ENCODE measurements at regions not wholly inside any gene's neighbourhood (a gene's known extent, or its start where the extent isn't known, plus 50 kb on each side); places are given as distances from the start of the nearest gene placed in this dataset.

DNA sequence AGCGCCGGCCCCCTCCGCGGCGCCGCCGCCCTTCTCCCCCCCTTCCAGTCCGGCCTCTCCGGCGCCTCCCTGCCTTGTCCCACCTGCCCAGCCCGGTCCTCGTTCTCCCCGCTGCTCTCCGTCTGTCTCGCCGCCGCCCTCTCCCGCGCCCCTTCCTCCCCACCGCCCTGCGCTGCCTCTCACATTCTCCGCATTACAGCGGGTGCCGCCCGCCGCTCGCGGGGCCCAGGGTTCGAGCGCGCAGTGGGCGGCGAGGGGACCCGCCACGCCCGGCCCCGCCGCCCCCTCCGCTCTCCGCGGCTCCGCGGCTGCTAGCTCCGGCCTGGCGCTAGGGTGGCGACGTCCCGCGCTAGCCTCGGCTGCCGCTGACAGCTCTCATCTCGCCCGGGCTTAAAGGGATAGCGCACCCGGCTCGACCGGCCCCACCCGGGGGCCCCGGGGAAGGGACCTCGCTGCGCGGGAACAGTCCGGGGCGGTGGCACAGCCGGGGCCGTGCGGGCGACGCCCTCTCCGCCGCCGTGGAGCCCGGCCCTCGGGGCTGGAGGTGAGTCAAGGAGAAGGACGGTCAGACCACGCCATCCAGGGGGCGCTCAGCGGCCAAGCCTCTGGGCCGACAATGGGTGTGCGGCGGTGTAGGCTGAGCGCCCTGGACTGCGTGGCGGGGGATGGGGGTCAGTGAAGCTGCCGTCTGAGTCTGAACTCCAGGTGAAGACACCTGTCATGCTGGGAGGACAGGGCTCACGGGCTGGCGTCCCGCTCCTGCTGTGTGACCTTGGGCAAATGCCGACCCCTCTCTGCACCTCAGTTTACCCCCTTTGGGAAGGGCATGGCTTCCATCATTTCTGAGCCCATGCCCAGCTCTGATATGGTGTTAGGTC, 187.4 kb upstream of the LINGO1 start:
- peak; percentile 52 for DNase-seq (ENCODE audit: low spot score)

GRCh38 chr15:77819048-77819850, 186.5 kb upstream of the LINGO1 start:
- peak; percentile 44 for DNase-seq (ENCODE audit: low spot score)

- DNase-seq (ENCODE audit: low spot score): no peak
Observed at GRCh38 chr15:77818484-77819047, 185.9 kb upstream of the LINGO1 start.

DNA sequence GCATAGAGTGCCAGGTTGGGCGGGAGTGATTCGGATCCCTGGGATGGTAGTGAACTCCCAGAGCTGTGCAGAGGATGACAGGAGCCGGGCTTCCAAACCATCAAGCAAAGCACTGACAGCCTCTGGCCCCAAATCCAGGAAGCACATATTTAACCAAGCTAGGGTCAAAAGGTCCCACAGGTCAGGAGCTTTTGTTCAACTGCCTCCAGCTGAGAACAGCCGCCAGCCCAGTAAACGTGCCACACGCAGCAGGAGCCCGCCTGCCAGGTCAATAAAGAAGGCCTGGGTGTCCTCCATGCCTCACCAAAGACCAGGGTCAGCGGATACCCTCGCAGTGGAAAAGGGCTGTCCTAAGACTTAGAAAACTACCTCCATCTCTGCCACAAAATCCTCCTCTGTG, 184.7 kb upstream of the LINGO1 start:
- no peak for DNase-seq (ENCODE audit: low spot score)

DNA sequence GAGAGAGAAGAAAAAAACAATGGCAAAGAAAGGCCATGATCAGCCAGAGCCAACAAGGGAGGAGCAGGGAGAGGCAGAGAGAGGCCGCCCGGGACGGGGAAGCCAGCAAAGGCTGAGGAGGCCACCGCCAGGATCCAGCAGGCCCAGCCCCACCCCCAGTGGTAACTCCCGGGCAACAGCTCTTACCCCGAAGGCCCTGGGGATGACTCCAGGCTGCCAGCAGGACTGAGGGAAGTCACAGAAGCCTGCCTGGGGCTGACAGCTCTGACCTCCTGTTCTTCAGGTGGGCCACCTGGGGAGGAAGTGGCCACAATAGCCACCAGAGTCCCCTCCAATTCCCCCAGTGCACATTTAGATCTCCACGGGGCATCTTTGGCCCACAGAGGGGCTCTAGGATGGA, 184.3 kb upstream of the LINGO1 start:
- DNase-seq (ENCODE audit: low spot score): no peak

DNA sequence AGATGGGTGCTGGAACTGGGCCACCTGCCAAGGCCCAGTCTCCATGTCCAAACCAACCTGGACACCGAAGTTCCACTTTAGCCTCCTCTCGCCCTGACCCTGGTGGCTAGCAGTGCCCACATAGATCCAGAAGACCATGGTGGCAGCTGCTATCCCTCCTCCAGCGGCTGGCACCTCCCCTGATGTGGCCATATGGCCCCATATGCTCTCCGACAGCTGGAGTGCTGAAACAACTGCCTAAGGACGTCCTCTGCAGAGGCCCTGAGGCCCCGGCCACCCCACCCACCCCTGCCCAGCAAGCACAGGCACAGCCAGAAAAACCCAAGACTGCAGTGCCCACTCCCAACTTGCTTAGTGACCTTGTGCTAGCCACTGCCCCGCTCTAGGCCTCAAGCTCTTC, 182.3 kb upstream of the LINGO1 start:
- no peak for DNase-seq (ENCODE audit: low spot score)

- no peak for DNase-seq (ENCODE audit: low spot score)
Observed at GRCh38 chr15:77812664-77813063, 180.0 kb upstream of the LINGO1 start.

- no peak for DNase-seq (ENCODE audit: low spot score)
Observed at GRCh38 chr15:77811270-77811669, 178.6 kb upstream of the LINGO1 start.

DNA sequence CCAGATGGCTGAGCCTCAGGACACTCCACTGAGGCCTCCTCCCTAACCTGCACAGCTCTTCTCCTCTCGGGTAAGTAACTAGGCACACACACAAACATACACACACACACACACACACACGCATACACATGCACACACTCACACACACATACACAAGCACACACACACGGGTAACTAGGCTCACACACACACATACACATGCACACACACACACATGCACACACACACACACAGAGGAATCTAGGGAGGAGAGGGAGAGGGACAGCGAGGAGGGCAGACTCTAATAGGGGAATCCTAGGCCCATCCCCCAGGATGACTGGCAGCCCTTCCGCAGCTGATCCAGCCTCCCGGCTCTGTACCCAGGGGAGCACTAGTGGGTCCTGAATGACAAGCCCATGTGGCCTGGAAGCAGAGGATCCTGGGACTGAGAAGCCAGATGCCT, 177.4 kb upstream of the LINGO1 start:
- DNase-seq (ENCODE audit: low spot score): no peak

DNA sequence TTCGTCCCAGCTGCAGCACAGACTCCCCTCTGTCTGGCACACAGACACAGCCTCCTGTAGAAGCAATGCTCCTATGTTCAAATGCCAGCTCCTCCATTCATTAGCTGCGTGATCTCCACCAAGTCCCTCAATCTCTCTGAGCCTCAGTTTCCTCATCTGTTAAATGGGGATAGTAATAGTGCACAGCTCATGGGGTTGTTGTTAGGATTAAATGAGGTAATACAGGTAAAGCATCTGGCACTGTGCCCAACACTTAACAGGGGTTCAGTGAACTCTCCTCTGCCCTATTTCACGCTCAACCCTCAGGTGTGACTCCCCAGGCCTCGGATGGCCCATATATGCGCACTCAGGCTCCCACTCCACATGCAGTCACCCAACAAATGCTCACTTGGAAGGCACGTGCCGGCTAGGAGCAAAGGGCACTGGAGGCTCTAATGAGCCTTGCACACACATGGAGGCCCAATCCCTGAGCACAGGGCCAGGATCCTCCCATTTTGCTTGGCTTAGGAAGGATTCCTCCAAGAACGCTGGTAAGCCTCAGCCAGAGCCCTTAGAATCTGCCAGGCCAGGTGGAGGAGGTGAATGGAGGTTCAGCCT, 176.0 kb upstream of the LINGO1 start:
- no peak for DNase-seq (ENCODE audit: low spot score)

DNA sequence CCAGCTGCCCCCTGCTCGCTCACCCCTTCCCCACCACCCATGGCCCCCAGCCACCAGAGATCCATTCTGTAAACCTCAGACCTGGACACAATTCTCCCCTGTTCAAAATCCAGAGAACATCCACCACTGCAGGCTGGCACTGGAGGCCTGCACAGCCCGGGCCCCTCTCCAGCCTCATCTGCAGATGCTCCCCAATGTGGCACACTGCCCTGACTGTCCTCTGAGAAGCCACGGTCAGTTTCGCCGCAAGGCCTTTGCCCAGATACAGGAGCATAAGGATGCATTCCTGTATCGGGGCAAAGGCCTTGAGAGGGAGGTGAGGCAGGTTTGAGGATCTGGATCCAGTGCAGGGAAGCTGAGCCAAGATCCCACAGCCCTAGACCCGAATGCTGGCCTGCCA, 175.4 kb upstream of the LINGO1 start:
- DNase-seq (ENCODE audit: low spot score): no peak

GRCh38 chr15:77807611-77808010, 174.9 kb upstream of the LINGO1 start:
- DNase-seq (ENCODE audit: low spot score): no peak

GRCh38 chr15:77807115-77807514, 174.4 kb upstream of the LINGO1 start:
- DNase-seq (ENCODE audit: low spot score): no peak

GRCh38 chr15:77804210-77804609, 171.5 kb upstream of the LINGO1 start:
- peak; percentile 29 for DNase-seq (ENCODE audit: low spot score)

DNA sequence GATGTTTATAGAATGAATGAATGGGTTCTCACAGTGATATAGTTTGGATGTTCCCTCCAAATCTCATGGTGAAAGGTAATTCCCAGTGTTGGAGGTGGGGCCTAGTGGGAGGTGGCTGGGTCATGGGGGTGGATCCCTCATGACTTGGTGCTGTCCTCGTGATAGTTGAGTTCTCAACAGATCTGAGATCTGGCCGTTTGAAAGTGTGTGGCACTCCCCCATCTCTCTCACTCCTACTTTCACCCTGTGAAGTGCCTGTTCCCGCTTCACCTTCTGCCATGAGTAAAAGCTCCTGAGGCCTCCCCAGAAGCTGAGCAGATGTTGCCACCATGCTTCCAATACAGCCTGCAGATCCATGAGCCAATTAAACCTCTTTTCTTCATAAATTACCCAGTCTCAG, 170.8 kb upstream of the LINGO1 start:
- DNase-seq (ENCODE audit: low spot score): no peak

DNA sequence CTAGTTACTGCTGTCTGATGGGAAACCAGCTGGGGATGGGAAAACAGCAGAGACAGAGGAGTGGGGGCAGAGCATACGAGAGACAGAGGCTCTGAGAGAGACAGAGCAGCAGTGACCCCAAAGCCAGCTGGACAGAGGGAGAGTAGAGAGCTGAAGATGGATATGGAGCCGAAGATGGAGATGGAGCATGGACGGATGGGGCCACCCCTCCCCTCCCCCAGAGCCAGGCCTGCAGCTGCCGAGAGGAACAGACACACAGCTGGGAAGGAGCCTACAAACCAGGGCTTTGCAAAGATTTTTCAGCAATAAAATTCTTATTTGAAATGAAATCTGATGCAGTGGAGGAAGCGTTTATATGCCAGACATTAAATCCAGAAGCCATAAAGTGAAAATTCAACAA, 167.6 kb upstream of the LINGO1 start:
- no peak for DNase-seq (ENCODE audit: low spot score)

DNA sequence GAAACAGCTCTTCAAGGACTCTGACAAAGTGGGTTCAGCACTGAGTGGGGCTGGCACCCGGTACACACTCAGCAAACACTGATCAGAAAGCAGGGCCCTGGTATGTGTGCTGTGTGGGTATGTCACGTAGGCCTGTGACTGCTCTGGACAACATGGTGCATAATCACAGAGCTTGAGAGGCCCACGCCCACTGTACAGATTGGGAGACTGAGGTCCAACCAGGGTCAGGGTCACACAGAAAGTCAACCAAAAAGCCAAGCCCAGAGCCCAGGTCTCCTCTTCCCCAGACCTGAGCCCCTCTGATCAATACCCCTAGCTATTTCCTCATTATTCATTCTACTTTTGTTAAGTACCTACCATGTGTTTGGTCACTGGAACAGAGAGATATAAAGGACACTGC, 166.1 kb upstream of the LINGO1 start:
- DNase-seq (ENCODE audit: low spot score): no peak

DNA sequence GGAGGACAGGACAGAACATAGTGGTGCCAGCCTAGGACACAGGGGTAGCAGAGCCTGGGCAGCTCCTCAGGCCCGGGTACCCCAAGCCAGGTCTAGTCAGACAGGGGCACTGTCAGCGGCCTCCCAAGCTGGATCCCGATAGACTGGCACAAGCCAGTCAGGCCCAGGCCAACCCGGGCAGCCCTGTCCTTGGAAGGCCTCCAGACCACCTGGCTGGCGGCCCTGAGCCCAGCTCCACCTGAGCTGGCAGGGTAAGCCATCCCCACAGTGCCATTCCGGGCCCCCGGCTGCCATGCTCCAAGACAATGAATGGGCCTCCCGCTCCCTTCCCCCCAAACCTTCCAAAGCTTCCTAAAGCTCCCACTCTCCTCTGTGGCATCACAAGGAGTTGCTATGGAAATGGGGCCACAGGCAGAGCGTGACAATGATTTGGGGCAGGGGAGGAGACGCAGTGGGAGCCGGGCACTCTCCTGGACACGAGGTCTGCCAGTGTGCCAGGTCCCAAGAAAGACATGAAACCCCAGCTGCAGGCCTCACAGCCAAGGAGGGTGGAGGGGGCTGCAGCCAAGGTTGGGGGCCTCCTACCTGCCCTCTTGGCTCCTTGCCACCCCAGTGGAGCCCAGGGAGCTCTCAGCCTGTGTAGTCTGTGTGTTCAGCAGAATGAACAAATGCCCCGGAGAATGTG, 165.6 kb upstream of the LINGO1 start:
- no peak for DNase-seq (ENCODE audit: low spot score)

DNA sequence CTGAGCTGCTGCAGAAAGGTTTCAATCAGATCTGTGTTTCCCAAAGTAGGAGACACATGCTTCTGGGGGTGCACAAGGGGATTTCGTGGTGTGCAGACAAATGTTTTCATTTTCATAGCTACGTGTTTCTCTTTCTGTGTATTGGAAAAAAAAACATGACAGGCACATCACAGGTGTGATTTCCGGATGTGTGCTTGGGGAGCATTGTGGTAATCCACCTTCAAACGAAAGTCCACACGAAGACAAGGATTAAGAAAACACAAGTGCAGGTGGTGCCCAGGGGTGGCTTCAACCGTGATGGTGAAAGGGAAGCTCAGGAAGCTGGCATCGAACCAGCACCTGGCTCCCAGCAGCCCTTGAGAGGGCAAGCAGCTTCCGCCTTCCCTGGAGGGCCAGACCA, 164.6 kb upstream of the LINGO1 start:
- no peak for DNase-seq (ENCODE audit: low spot score)

DNA sequence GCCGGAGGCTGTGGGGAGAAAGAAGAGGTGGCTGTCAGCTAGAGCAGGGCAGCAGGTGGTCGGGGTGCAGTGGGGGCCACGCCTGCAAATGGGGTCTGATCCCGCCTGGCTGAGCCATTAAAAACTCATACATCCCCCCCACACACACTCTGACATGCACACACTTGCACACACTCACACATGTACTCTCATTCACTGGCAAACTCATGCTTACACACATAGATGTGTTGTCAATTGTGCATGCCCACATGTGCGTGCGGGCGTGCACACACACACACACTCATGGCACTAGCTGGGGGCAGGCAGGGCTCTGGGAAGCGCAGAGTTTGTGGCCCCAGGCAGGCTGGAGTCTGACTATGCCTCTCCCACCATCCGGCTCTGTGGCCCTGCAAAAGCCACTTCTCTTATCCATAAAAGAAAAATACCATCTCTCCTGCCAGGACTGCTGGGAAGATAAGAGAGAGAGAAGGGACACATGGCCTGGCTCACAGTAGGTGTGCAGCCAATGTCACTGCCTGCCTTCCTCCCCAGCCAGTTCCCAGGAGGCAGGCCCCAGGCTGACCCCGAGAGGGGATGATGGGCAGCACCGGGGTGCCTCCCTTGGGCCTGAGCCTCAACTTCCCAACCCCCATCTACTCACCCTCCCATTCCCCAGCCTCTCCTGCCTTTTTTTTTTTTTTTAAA, 163.5 kb upstream of the LINGO1 start:
- no peak for DNase-seq (ENCODE audit: low spot score)

- DNase-seq (ENCODE audit: low spot score): no peak
Observed at GRCh38 chr15:77795446-77795845, 162.7 kb upstream of the LINGO1 start.
